ENCODE measurements at regions not wholly inside any gene's neighbourhood (a gene's known extent, or its start where the extent isn't known, plus 50 kb on each side); places are given as distances from the start of the nearest gene placed in this dataset.

DNA sequence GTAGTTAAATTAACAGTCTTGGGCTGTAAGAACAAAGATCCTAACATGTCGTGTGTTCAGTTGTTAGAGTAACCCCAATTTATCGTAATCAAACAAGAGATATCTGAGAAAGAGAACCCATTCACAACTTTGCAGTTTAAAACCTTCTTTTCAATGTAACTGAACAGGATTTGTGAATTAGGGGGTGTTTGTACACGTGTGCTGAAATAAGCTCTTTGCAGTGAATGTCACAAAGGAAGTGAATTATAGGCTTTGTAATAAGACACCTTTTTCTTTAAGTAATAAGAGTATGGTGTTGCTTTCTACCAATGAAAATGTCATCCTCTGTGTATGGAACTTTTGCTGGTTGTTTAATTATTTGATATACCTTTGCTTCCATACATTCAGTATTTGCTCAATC is 114.0 kb downstream of the ALX1 start:
- TF ChIP-seq, protein P1, sequence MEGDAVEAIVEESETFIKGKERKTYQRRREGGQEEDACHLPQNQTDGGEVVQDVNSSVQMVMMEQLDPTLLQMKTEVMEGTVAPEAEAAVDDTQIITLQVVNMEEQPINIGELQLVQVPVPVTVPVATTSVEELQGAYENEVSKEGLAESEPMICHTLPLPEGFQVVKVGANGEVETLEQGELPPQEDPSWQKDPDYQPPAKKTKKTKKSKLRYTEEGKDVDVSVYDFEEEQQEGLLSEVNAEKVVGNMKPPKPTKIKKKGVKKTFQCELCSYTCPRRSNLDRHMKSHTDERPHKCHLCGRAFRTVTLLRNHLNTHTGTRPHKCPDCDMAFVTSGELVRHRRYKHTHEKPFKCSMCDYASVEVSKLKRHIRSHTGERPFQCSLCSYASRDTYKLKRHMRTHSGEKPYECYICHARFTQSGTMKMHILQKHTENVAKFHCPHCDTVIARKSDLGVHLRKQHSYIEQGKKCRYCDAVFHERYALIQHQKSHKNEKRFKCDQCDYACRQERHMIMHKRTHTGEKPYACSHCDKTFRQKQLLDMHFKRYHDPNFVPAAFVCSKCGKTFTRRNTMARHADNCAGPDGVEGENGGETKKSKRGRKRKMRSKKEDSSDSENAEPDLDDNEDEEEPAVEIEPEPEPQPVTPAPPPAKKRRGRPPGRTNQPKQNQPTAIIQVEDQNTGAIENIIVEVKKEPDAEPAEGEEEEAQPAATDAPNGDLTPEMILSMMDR (IDR thresholded peaks at IDR 0.05), result no peak
- TF ChIP-seq EZH2 (IDR thresholded peaks at IDR 0.05), result no peak

Data from neural progenitor cell (in vitro differentiated cells).